ENCODE measurements at regions not wholly inside any gene's neighbourhood (a gene's known extent, or its start where the extent isn't known, plus 50 kb on each side); places are given as distances from the start of the nearest gene placed in this dataset.

DNA sequence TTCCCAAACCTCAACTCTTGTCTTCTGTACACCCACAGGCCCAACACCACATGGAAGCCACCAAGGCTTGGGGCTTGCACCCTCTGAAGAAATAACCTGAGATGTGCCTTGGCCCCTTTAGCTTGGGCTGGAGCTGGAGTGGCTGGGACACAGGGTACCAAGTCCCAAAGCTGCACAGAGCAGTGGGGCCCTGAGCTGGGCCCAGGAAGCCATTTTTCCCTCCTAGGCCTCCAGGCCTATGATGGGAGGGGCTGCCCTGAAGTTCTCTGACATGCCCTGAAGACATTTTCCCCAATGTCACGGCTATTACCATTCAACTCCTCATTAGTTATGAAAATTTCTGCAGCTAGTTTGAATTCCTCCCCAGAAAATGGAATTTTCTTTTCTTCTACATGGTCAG lies 163.2 kb upstream of the ARID1B start:
- TF ChIP-seq EZH2 (IDR thresholded peaks at IDR 0.05; ENCODE audit: insufficient read depth, poor library complexity, severe bottlenecking) = no peak
- no peak for TF ChIP-seq EZH2phosphoT487 (IDR thresholded peaks at IDR 0.05; ENCODE audit: insufficient read depth, low read depth)

Data from GM23248 (cell line).